ENCODE measurements at regions not wholly inside any gene's neighbourhood (a gene's known extent, or its start where the extent isn't known, plus 50 kb on each side); places are given as distances from the start of the nearest gene placed in this dataset.
A peak's percentile ranks its signal among the peaks of the same experiment; 100 is the strongest.

- DNase-seq, result no peak
These were observed 89.2 kb upstream of the SPATS2L start for GRCh38 chr2:200217320-200217719.

DNA sequence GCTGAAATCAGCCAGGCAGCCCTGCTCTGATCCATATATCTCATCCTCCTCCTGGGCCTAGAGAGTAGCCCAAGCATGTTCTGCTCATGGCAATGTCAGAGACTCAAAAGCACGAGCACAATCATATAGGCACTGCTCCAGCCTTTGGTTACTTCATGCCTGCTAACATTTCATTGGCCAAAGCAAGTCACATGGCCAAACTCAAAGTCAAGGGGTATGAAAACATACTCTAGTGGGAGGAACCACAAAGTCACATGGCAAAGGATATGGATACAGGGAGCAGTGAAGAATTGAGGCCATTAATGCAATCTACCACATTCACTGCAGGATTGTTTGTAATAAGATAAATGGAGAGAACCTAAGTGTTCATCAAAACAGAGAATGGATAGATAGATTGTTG is 87.8 kb upstream of the SPATS2L start:
- DNase-seq, result no peak

GRCh38 chr2:200219309-200220113 is 87.0 kb upstream of the SPATS2L start:
- no peak for DNase-seq

DNA sequence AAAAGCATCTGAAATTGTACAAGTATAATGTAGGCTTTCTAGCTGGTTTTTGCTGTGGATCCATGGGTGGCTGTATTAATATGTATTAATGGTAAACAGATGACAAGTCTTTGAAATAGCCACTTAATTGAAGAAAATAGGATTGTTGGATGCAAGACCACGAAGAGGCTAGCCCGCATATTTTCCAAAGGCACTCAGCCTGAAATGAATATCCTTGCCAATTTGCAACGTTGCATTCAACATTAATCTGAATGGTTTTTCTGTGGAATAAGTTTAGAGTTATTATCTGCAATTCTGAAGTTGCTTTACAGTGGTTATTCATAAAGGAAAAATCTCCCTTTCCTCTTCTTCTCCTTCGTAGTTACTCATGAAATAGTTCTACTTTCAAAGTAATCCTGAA is 86.2 kb upstream of the SPATS2L start:
- no peak for DNase-seq

GRCh38 chr2:200221055-200221955 is 85.2 kb upstream of the SPATS2L start:
- DNase-seq, result no peak

DNA sequence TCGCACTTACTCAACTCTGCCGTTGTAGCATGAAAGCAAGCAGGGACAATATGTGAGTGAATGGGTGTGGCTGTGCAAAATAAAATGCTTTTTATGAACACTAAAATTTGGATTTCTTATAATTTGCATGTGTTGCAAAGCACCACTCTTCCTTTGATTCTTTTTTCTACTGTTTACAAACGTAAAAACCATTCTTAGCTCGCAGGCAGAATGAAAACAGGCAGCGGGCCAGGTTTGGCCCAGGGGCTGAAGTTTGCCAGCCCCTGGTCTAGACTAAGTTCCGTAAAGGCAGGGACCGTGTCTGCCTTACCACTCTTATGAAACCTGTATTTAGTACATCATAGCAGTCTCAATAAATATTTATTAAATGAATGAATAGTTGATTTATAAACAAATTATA is 83.7 kb upstream of the SPATS2L start:
- DNase-seq, result no peak

DNA sequence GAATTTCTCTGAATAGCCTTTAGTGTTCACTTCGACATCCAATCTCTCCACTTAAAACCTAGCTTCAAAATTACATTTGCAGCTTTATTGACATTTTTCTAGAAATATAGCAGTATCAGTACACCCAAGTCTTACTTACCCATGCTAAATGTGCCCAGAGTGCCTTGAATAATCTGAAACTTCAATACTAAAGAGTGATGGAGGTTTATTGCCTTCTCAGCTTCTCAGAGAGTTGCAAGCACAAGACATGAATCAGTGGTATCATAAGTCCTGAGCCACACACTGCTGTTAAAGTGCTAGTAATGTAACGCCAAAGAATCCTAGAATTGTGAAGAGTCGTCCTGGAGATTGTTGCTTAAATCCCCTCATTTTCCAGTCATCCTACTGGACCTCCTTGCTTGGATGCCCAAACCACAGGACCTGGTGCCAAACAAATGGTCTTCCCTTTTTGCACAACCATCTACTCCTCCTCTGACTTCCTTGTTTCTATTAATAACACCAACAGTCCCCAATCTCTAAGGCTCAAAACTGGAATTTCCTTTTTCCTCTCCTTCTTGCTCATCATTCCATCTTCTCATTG is 83.2 kb upstream of the SPATS2L start:
- no peak for DNase-seq

- DNase-seq, result no peak
These were observed 80.5 kb upstream of the SPATS2L start for GRCh38 chr2:200225951-200226350.

- no peak for DNase-seq
These were observed 79.8 kb upstream of the SPATS2L start for GRCh38 chr2:200226451-200227426.

- DNase-seq, result no peak
These were observed 75.8 kb upstream of the SPATS2L start for GRCh38 chr2:200230716-200231115.

DNA sequence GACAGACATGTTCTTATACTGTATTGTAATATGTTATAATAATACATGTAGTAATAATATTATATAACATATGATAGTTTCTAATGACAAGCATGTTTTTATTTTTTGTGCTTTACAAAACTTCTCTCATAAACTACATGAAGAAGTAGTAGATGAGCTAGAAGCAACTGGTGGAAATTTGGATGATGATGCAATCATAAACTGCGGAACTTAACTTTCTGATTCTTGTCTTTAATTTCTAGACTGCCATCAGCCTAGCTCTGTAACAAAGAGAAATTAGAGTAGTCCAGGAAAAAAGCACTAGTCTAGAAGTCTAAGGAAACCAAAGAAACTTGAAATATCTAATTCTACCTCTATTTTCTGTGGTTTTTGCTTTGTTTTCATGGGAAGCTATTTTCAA is 71.0 kb upstream of the SPATS2L start:
- DNase-seq, result no peak

DNA sequence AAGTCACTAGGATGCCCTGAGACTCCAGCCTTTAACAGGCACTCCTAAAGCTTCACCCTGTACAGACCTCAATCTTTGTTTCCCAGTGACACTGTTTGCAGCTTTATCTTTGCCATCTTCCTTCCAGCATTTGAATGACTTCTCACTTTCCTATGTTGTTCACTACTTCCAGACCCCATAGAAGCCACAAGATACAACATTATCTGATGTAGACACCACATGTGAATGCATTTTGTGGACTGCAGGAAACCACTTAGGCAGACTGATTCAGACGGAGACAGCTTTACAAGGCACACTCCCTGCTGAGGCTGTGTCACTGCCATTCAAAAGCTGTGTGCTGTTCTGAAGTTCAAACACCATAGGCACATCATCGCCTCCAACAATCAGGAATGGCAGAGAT is 67.3 kb upstream of the SPATS2L start:
- peak; percentile 20 for DNase-seq

- DNase-seq, result no peak
These were observed 63.9 kb upstream of the SPATS2L start for GRCh38 chr2:200242570-200242969.

DNA sequence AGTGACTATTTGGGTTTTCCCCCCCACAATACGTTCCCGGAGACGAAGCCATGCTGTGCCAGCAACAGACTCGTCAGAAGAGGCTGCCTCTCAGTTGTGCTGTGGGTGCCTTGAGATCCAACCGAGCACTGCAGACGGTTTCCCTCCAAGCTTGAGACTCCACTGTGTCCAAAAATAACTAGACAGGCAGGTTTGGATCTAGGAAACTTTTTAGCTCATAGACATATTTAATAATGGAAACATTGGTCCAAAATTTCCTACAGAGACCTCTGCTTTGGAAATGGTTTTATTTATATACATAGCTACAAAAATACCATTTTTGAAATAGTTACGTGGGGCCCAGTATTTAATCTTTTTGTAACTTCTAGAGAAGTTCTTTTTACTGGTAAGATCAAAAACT is 63.1 kb upstream of the SPATS2L start:
- no peak for DNase-seq

- no peak for DNase-seq
These were observed 62.4 kb upstream of the SPATS2L start for GRCh38 chr2:200244111-200244510.

DNA sequence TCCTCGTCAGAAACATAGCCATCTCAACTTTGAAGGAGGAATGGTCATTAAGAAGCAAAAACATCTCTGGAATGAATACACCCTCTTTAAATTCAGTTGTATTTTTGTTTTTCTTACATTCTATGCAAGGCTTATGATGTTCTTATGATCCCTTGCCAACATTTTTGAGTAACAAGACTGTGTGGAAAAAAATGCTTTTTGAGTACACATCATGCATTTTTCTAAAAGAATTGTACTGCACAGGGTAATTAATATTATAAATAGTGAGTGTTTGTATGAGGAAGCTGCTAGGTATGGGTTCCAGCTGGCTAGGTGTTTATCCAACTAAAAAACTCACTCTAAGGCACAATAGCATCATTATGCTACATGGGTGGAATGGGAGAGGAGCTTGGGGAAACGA is 59.0 kb upstream of the SPATS2L start:
- no peak for DNase-seq

- no peak for DNase-seq
These were observed 54.0 kb upstream of the SPATS2L start for GRCh38 chr2:200252265-200253067.

- no peak for DNase-seq
These were observed 52.9 kb upstream of the SPATS2L start for GRCh38 chr2:200253639-200254038.

DNA sequence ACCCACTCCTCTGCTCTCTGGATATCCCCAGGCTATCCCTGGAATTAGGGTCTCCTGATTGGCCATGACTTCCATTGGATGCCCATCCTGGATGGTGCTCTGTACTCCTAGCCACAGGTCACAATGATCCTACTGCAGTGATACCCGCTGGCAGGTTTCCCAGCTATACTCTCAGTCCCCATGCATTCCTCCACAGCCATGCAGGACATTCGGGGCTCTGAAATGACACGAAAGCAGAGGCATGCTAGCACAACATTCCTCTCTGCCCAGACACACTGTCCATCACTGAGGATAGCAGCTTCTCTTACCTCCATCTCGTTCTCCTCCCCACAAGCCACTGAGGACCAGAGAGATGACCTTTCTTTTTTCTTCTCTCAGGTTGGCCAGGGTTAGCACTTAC is 51.7 kb upstream of the SPATS2L start:
- no peak for DNase-seq

GRCh38 chr2:200255549-200255948 is 50.9 kb upstream of the SPATS2L start:
- no peak for DNase-seq
